Mammary epithelial cell (primary cell): ENCODE measurements at regions not wholly inside any gene's neighbourhood (a gene's known extent, or its start where the extent isn't known, plus 50 kb on each side); places are given as distances from the start of the nearest gene placed in this dataset.

Experiments
- CTCF ChIP-seq, 2 donors: IDR thresholded peaks in 1 of 2; conservative IDR thresholded peaks in 1 of 2; 2 replicates each; pipeline ENCODE4 v1.5.1; 2011 to 2012; ENCODE audit warnings: inconsistent platforms in 2 of 2, low read length in 2 of 2, mild to moderate bottlenecking in 2 of 2, control low read depth in 1 of 2, low read depth in 1 of 2; ENCODE audit not compliant: insufficient read depth in 1 of 2; ENCODE audit errors: extremely low read depth in 1 of 2
- EZH2 ChIP-seq: IDR thresholded peaks from 2 replicates; pipeline ENCODE4 v1.6.1; 2012; ENCODE audit warnings: low read length, inconsistent platforms, borderline replicate concordance

DNA sequence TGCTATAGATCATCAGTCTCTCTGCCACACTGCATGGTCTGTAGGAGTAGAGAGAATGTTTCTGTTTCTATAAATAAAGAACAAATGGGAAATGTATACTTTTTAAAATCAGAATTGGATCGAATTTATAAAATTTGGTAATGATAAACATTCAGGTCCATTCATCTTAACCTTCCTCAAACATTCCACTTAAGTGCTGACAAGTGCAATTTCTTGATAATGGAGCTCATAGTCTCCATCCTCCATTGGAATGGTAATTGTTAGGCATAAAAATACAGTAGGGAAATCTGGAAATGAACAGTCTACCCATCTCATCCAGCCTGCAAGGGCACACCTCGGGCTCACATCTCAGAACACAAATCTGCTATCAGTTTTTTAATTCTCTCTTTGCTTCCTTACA is 122.6 kb upstream of the PACRGL start:
- TF ChIP-seq CTCF (conservative IDR thresholded peaks at IDR 0.05 in 1 of 2, IDR thresholded peaks at IDR 0.05 in 1 of 2; ENCODE audit: extremely low read depth in 1 of 2, insufficient read depth in 1 of 2, low read depth in 1 of 2, low read length in 2 of 2) (no peak), EZH2 (no peak)
